K562 (cell line): ENCODE measurements at regions not wholly inside any gene's neighbourhood (a gene's known extent, or its start where the extent isn't known, plus 50 kb on each side); places are given as distances from the start of the nearest gene placed in this dataset.

Experiments
- ATAC-seq: fragments of 200-7000 bp; cut with Tn5 transposase; 3 replicates; pipeline ENCODE4 v1.9.1; 2020; ENCODE audit warnings: moderate library complexity
- BruUV-seq: library from RNA; stranded (reverse); fragments of 400-500 nt; replicated peaks from 2 replicates; lab custom pipeline; 2021; lab: Mats Ljungman, UMichigan
- CTCF ChIA-PET: fragments of 300-600 bp; formaldehyde crosslinking; extraction: SDS; loops from one replicate; lab custom pipeline; 2021; ENCODE audit warnings: low intra/inter-chr PET ratio; lab: Yijun Ruan, JAX
- POLR2A ChIA-PET: fragments of 300-600, 350-650 bp; sonication (Branson Sonifier 250); formaldehyde crosslinking; extraction: SDS; loops from one replicate; lab custom pipeline; 2021; ENCODE audit warnings: antibody characterized with exemption, inconsistent platforms; lab: Yijun Ruan, JAX
- DNase-seq, 4 experiments: peaks; one replicate each; pipeline versions ENCODE4 v3.0.0 to v3.0.0-alpha.2; 2011 to 2018; ENCODE audit warnings: low spot score in 3 of 4, mixed read lengths in 3 of 4; ENCODE audit errors: extremely low read depth in 1 of 4
- FAIRE-seq: peaks from 2 replicates; lab custom pipeline; 2011; peaks lifted over from hg19 to GRCh38; lab: Jason Lieb, UNC
- H2AFZ ChIP-seq: 2 replicates; pipeline ENCODE4 v1.6.0; 2011; ENCODE audit warnings: low read depth, low read length, control low read depth, inconsistent platforms
- H3K27ac ChIP-seq: fragments of 200-600 bp; 3 replicates; pipeline ENCODE4 v1.8.0; 2011; ENCODE audit warnings: low read depth, mild to moderate bottlenecking, control low read depth, inconsistent platforms, low read length, moderate library complexity, mixed read lengths; ENCODE audit errors: extremely low read depth
- H3K27me3 ChIP-seq, 2 experiments: fragments of 300-600 bp in 1 of 2; 2 replicates in 1 of 2; 3 replicates in 1 of 2; pipeline versions ENCODE4 v1.6.0 to v1.8.0; 2011; ENCODE audit warnings: inconsistent platforms in 2 of 2, low read length in 2 of 2, mild to moderate bottlenecking in 1 of 2, mixed read lengths in 1 of 2, moderate library complexity in 1 of 2; ENCODE audit not compliant: control insufficient read depth in 2 of 2, insufficient read depth in 2 of 2
- H3K36me3 ChIP-seq: fragments of 300-600 bp; 3 replicates; pipeline ENCODE4 v1.8.0; 2011; ENCODE audit warnings: mild to moderate bottlenecking, low read length, inconsistent platforms; ENCODE audit not compliant: control insufficient read depth, insufficient read depth
- H3K4me1 ChIP-seq, 2 experiments: fragments of 200-600 bp in 1 of 2; replicated peaks in 1 of 2; 2 replicates in 1 of 2; 3 replicates in 1 of 2; pipeline versions ENCODE4 v1.5.1 to v1.8.0; 2011; ENCODE audit warnings: inconsistent platforms in 2 of 2, low read length in 2 of 2, mild to moderate bottlenecking in 1 of 2, mixed read lengths in 1 of 2, moderate library complexity in 1 of 2; ENCODE audit not compliant: control insufficient read depth in 2 of 2, insufficient read depth in 2 of 2
- H3K4me2 ChIP-seq: 2 replicates; pipeline ENCODE4 v1.6.1; 2011; ENCODE audit warnings: low read length, control low read depth, inconsistent platforms, mixed read lengths; ENCODE audit not compliant: insufficient read depth
- H3K4me3 ChIP-seq: fragments of 200-600 bp; sonication (generic), shearing (Covaris generic); 2 replicates; pipeline ENCODE4 v1.5.1; 2016; ENCODE audit warnings: control low read depth, inconsistent platforms
- H3K79me2 ChIP-seq: fragments of 200-600 bp; 3 replicates; pipeline ENCODE4 v1.8.0; 2011; ENCODE audit warnings: low read length, inconsistent platforms; ENCODE audit not compliant: control insufficient read depth, insufficient read depth
- H3K9ac ChIP-seq, 2 experiments: 2 replicates each; pipeline versions ENCODE4 v1.6.0 to v1.6.1; 2011; ENCODE audit warnings: low read depth in 2 of 2, low read length in 2 of 2, control low read depth in 1 of 2, inconsistent platforms in 1 of 2, mild to moderate bottlenecking in 1 of 2, mixed read lengths in 1 of 2; ENCODE audit not compliant: insufficient read depth in 1 of 2
- H3K9me1 ChIP-seq: one replicate; pipeline ENCODE4 v1.6.0; 2011; ENCODE audit warnings: inconsistent platforms, mild to moderate bottlenecking, low read length, moderate library complexity; ENCODE audit not compliant: control insufficient read depth, insufficient read depth
- H3K9me3 ChIP-seq: replicated peaks from 2 replicates; pipeline ENCODE4 v1.5.1; 2011; ENCODE audit warnings: low read depth, low read length, inconsistent platforms; ENCODE audit not compliant: control insufficient read depth, insufficient read depth
- H4K20me1 ChIP-seq: replicated peaks from 2 replicates; pipeline ENCODE4 v1.6.1; 2011; ENCODE audit warnings: low read length, inconsistent platforms, mixed read lengths; ENCODE audit not compliant: control insufficient read depth, insufficient read depth
- ARID1B ChIP-seq: fragments of 450-650 bp; IDR thresholded peaks from 2 replicates; pipeline ENCODE4 v1.6.1; 2016; ENCODE audit warnings: antibody characterized with exemption, mild to moderate bottlenecking, inconsistent platforms
- CC2D1A ChIP-seq: fragments of 450-650 bp; IDR thresholded peaks from 2 replicates; pipeline ENCODE4 v1.6.1; 2017; ENCODE audit warnings: mild to moderate bottlenecking
- MEF2D ChIP-seq: conservative IDR thresholded peaks from 2 replicates; pipeline ENCODE4 v1.6.1; 2016; ENCODE audit warnings: low read depth, missing genetic modification characterization, missing compliant biosample characterization
- MEIS2 ChIP-seq: fragments of 450-650 bp; IDR thresholded peaks from 2 replicates; pipeline ENCODE4 v1.6.1; 2014; ENCODE audit warnings: mild to moderate bottlenecking; ENCODE audit not compliant: partially characterized antibody
- MLX ChIP-seq, 2 experiments: fragments of 450-650 bp in 1 of 2; sonication (generic) in 1 of 2; formaldehyde crosslinking; conservative IDR thresholded peaks; 2 replicates each; pipeline versions ENCODE4 v1.4.0 to v1.8.1; 2020 to 2022; ENCODE audit warnings: mild to moderate bottlenecking in 1 of 2, missing genetic modification reagents in 1 of 2
- RNF219 ChIP-seq: fragments of 250-450 bp; sonication (Bioruptor Pico); IDR thresholded peaks from 2 replicates; pipeline ENCODE4 v1.5.0; 2022; ENCODE audit warnings: mild to moderate bottlenecking
- TRIM28 ChIP-seq: fragments of 450-650 bp; IDR thresholded peaks from 2 replicates; pipeline ENCODE4 v1.6.1; 2017
- ZBTB11 ChIP-seq, 3 experiments: fragments of 200-800 bp in 1 of 3; fragments of 250-450 bp in 1 of 3; fragments of 450-650 bp in 1 of 3; sonication (Bioruptor Pico) in 1 of 3; sonication (Bioruptor generic) in 1 of 3; formaldehyde crosslinking in 1 of 3; IDR thresholded peaks; 2 replicates each; pipeline versions ENCODE4 v1.6.1 to v1.8.0; 2016 to 2022; ENCODE audit warnings: mild to moderate bottlenecking in 2 of 3, missing genetic modification characterization in 2 of 3, missing compliant biosample characterization in 1 of 3, moderate library complexity in 1 of 3
- ZFP91 ChIP-seq: sonication (generic); formaldehyde crosslinking; IDR thresholded peaks from 2 replicates; pipeline ENCODE4 v1.8.0; 2022; ENCODE audit warnings: mild to moderate bottlenecking, missing genetic modification reagents
- ZNF146 ChIP-seq: IDR thresholded peaks from one replicate; pipeline ENCODE4 v1.6.1; 2018; ENCODE audit warnings: missing compliant biosample characterization; ENCODE audit not compliant: unreplicated experiment
- ZNF280B ChIP-seq: fragments of 250-450 bp; sonication (Bioruptor Pico); IDR thresholded peaks from 2 replicates; pipeline ENCODE4 v1.5.1; 2021; ENCODE audit warnings: mild to moderate bottlenecking
- WGBS: fragments of 100-300 bp; shearing (Covaris generic); methylation state at CpG from one replicate; pipeline ENCODE4 v1.1.6; 2016; ENCODE audit warnings: low coverage, mixed read lengths; ENCODE audit not compliant: insufficient coverage; ENCODE audit errors: missing lambda C conversion rate; 5-methylcytosine and 5-hydroxymethylcytosine counted together
- in situ Hi-C: fragments of 300-500 bp; cut with MboI; formaldehyde crosslinking; loops from 4 replicates; pipeline ENCODE4 v1.15.0; 2018; ENCODE audit warnings: inconsistent platforms, mixed read lengths
- intact Hi-C: fragments of 100-400 bp; cut with micrococcal nuclease; formaldehyde crosslinking; loops from 2 replicates; pipeline ENCODE4 v1.14.2; 2022

- no peak for TF ChIP-seq ZBTB11 (CRISPR knock-in tag; IDR thresholded peaks at IDR 0.05)
These were observed 250.7 kb upstream of the AGA start (continued) for GRCh38 chr4:177692907-177693306.

- Histone ChIP-seq H3K79me2 (no peaks in the 10 kb centered on the region), H3K9me1 (no peaks in the 10 kb centered on the region), H3K4me1 (no peaks in the 10 kb centered on the region), H3K36me3 (no peaks in the 10 kb centered on the region), H2AFZ (no peak overlapping the region), H3K27me3 (no peaks in the 10 kb centered on the region), H3K4me3 (no peak overlapping the region), H3K9me3 (no peaks in the 10 kb centered on the region), H3K4me2 (no peak overlapping the region), H4K20me1 (no peaks in the 10 kb centered on the region), H3K9ac (no peak overlapping the region), H3K27ac (no peak overlapping the region)
- POLR2A ChIA-PET, result no interaction called here
- in situ Hi-C loops, result no loop called here
- ATAC-seq, result no peak
- WGBS, result 5% methylated on average over 8 of the region's 8 CpGs
- no peak for FAIRE-seq
- CTCF ChIA-PET, result no interaction called here
- no peak for DNase-seq
- no TSS peak for BruUV-seq
- intact Hi-C loops, result no loop called here
- TF ChIP-seq TRIM28 (no peak), MLX (CRISPR knock-in tag; conservative IDR thresholded peaks at IDR 0.05) (no peak), CC2D1A (no peak), ZFP91 (CRISPR knock-in tag) (no peak), RNF219 (CRISPR knock-in tag) (no peak), MEF2D (no peak), ZNF146 (no peak), ARID1B (no peak), ZNF280B (CRISPR knock-in tag) (no peak), MEIS2 (no peak)
These were observed 254.3 kb upstream of the AGA start for GRCh38 chr4:177696438-177696966.
